Stomach (tissue), 8 donors: ENCODE measurements at regions not wholly inside any gene's neighbourhood (a gene's known extent, or its start where the extent isn't known, plus 50 kb on each side); places are given as distances from the start of the nearest gene placed in this dataset.

ENCODE experiments used
- DNase-seq, 2 donors: peaks; one replicate each; pipeline versions ENCODE4 v3.0.0 to v3.0.0-alpha.2; 2013 to 2019
- H3K27ac ChIP-seq, 5 donors: fragments of 200-600 bp in 4 of 5; sonication (generic) in 4 of 5; one replicate each; pipeline ENCODE4 v1.5.1; 2013 to 2019; ENCODE audit warnings: mild to moderate bottlenecking in 1 of 5, moderate library complexity in 1 of 5
- H3K27me3 ChIP-seq, 3 donors: fragments of 200-600 bp; sonication (generic); one replicate each; pipeline ENCODE4 v1.5.1; 2017 to 2019; ENCODE audit warnings: mixed run types in 1 of 3
- H3K36me3 ChIP-seq, 4 donors: fragments of 200-600 bp; sonication (generic); 1 replicate in 3 of 4; 2 replicates in 1 of 4; pipeline ENCODE4 v1.5.1; 2016 to 2019
- H3K4me1 ChIP-seq, 4 donors: fragments of 200-600 bp; sonication (generic); one replicate each; pipeline ENCODE4 v1.5.1; 2016 to 2019
- H3K4me3 ChIP-seq, 4 donors: fragments of 200-600 bp; sonication (generic) in 3 of 4; one replicate each; pipeline ENCODE4 v1.5.1; 2016 to 2019; ENCODE audit warnings: mild to moderate bottlenecking in 1 of 4
- H3K9me3 ChIP-seq, 4 donors: fragments of 200-600 bp; sonication (generic); one replicate each; pipeline ENCODE4 v1.5.1; 2016 to 2019
- EP300 ChIP-seq: sonication (generic); formaldehyde crosslinking; IDR thresholded peaks from one replicate; pipeline ENCODE4 v1.6.1; 2017; ENCODE audit warnings: antibody characterized with exemption
- POLR2A ChIP-seq, 4 donors: fragments of 450-650 bp; IDR thresholded peaks; one replicate each; pipeline ENCODE4 v1.6.1; 2016; ENCODE audit warnings: antibody characterized with exemption in 4 of 4, control low read depth in 2 of 4, mild to moderate bottlenecking in 1 of 4, moderate library complexity in 1 of 4
- POLR2AphosphoS5 ChIP-seq, 3 donors: sonication (generic); formaldehyde crosslinking; IDR thresholded peaks; one replicate each; pipeline ENCODE4 v1.6.1; 2016; ENCODE audit warnings: antibody characterized with exemption in 3 of 3
- WGBS, 5 donors: extraction: QIAGEN DNeasy Blood & Tissue Kit in 3 of 5; methylation state at CpG; one replicate each; pipeline versions ENCODE4 v1.1.5 to v1.1.7; 2013 to 2018; 5-methylcytosine and 5-hydroxymethylcytosine counted together
- intact Hi-C: fragments of 100-400 bp; cut with DNase I; formaldehyde crosslinking; loops from one replicate; pipeline ENCODE4 v1.15.1; 2023; ENCODE audit warnings: low total_unique reads
- TF ChIP-seq, protein P1 (sequence below), 7 experiments: fragments of 450-650 bp in 4 of 7; fragments of 200-600 bp in 3 of 7; sonication (generic) in 3 of 7; IDR thresholded peaks; one replicate each; pipeline ENCODE4 v1.5.1; 2016 to 2019; ENCODE audit warnings: antibody characterized with exemption in 7 of 7, control low read depth in 2 of 7, mild to moderate bottlenecking in 1 of 7
- donor health status: healthy with polysubstance abuse.
- donor health status: Bipolar disorder and iron deficiency.
- donor health status: healthy.

DNA sequence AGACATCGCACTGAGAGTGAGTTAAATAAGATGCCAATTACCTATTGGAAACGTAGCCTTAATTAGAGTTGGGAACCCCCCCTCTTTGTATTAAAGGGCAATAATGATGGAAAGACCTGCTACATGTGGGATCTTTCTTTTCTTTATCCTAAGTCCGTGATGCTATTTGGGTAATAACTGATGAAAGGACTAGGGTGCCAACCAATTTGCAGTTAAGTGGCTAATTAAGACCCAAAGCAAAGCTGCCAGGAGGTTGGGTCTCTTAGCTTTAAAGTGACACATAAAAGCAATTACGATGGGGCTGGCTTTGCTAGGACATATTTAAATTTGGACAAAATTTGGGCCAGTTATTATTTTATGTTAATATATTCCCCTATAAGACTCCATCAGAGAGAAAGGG, 728.8 kb downstream of the NR2F1-AS1 start:
- H3K4me3 ChIP-seq = no peak overlapping the region
- H3K9me3 ChIP-seq = no peaks in the 10 kb centered on the region
- TF ChIP-seq POLR2A (IDR thresholded peaks at IDR 0.05) = no peak
- TF ChIP-seq, protein P1, sequence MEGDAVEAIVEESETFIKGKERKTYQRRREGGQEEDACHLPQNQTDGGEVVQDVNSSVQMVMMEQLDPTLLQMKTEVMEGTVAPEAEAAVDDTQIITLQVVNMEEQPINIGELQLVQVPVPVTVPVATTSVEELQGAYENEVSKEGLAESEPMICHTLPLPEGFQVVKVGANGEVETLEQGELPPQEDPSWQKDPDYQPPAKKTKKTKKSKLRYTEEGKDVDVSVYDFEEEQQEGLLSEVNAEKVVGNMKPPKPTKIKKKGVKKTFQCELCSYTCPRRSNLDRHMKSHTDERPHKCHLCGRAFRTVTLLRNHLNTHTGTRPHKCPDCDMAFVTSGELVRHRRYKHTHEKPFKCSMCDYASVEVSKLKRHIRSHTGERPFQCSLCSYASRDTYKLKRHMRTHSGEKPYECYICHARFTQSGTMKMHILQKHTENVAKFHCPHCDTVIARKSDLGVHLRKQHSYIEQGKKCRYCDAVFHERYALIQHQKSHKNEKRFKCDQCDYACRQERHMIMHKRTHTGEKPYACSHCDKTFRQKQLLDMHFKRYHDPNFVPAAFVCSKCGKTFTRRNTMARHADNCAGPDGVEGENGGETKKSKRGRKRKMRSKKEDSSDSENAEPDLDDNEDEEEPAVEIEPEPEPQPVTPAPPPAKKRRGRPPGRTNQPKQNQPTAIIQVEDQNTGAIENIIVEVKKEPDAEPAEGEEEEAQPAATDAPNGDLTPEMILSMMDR (IDR thresholded peaks at IDR 0.05) = no peak
- TF ChIP-seq POLR2AphosphoS5 (IDR thresholded peaks at IDR 0.05) = no peak
- no peak for TF ChIP-seq EP300
- no peaks in the 10 kb centered on the region for H3K27me3 ChIP-seq
- intact Hi-C loops = no loop called here
- no peaks in the 10 kb centered on the region for H3K36me3 ChIP-seq
- no peak overlapping the region for H3K27ac ChIP-seq
- 55 to 81% (median 69%) methylated on average over 4 of the region's 4 CpGs for WGBS, 5 donors
- H3K4me1 ChIP-seq = no peaks in the 10 kb centered on the region
- no peak for DNase-seq

DNA sequence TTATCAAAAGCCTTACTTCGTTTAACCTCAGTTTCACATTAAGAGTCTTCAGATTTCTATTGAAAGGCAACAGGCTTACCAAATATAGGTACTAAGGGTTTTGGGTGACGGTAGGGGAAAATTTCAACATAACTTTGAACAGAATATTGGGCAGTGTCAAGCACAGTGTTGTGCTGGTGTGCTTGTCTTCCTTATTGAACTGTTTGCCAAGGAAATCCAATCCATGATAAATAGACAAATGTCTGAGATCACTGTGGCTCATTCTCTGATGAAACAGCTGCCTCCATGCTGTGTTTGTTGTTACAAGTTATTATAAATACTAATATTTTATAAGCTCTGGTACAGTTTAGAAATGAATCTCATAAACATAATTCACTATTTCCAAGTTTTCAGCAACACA, 730.1 kb downstream of the NR2F1-AS1 start:
- no peak for DNase-seq
- WGBS, 5 donors = 50 to 58% (median 51%) methylated on average over 2 of the region's 2 CpGs
- H3K27me3 ChIP-seq = no peaks in the 10 kb centered on the region
- H3K36me3 ChIP-seq = no peaks in the 10 kb centered on the region
- H3K9me3 ChIP-seq = no peaks in the 10 kb centered on the region
- no peak overlapping the region for H3K27ac ChIP-seq
- no peak for TF ChIP-seq EP300
- TF ChIP-seq, protein P1 (IDR thresholded peaks at IDR 0.05) = no peak
- no peak for TF ChIP-seq POLR2AphosphoS5 (IDR thresholded peaks at IDR 0.05)
- TF ChIP-seq POLR2A (IDR thresholded peaks at IDR 0.05) = no peak
- H3K4me3 ChIP-seq = no peak overlapping the region
- intact Hi-C loops = no loop called here
- no peaks in the 10 kb centered on the region for H3K4me1 ChIP-seq

DNA sequence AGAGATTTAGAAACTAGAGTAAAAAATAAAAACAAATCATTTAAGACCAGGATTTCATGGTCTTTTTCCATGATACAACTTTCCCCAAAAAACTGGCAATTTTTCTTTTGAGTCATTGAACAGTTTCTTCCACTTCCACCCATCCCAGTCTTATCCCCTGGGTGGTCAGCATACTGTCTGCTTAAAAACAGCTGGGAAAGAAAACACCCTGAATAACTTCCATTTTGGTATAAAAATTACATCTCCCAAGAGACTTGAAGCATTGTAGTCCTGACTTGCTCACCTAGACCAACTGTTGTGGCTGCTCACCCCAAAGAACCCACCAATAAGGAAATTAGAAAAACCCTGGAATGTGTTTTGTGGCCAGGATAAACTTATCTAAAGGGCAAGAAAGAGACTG, 731.3 kb downstream of the NR2F1-AS1 start:
- TF ChIP-seq EP300 = no peak
- no peak for TF ChIP-seq POLR2A (IDR thresholded peaks at IDR 0.05)
- TF ChIP-seq POLR2AphosphoS5 (IDR thresholded peaks at IDR 0.05) = no peak
- TF ChIP-seq, protein P1 (IDR thresholded peaks at IDR 0.05) = no peak
- peak in 1 of 2 donors; percentile 17 for DNase-seq
- Histone ChIP-seq H3K27me3 (no peaks in the 10 kb centered on the region), H3K36me3 (no peaks in the 10 kb centered on the region), H3K4me1 (no peaks in the 10 kb centered on the region), H3K27ac (peak overlapping the region in 1 of 5 donors; percentile 26), H3K4me3 (no peak overlapping the region), H3K9me3 (no peaks in the 10 kb centered on the region)
- intact Hi-C loops = no loop called here

DNA sequence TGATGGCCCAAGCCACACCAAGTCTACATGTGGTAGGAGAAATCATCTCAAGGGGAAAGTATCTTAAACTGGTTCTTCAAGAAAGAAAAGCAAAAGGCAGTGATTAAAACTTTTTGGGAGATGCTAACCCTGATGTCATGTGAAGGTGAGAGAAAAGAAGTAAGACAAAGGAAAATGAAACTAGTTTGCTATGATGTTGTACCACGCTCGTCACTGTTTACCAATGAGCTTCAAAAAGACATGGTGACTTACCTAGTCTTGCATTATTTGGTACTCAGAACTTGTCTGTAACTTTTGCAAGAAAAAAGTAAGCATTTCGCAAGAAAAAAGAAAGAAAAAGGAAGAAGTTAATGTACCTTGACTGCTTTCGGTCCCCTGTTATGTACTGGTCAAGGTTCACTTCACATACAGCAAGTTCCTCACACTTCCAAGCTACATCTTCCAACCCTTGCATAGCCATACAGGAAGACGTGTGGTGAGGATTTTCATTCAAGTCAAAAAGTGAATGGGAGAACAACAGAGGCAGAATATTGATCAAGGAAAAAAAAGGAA, 739.3 kb downstream of the NR2F1-AS1 start:
- no peaks in the 10 kb centered on the region for H3K9me3 ChIP-seq
- no peak for DNase-seq
- intact Hi-C loops = no loop called here
- no peaks in the 10 kb centered on the region for H3K27me3 ChIP-seq
- no peaks in the 10 kb centered on the region for H3K36me3 ChIP-seq
- no peaks in the 10 kb centered on the region for H3K4me1 ChIP-seq
- H3K4me3 ChIP-seq = no peak overlapping the region
- TF ChIP-seq POLR2A (IDR thresholded peaks at IDR 0.05) = no peak
- no peak for TF ChIP-seq POLR2AphosphoS5 (IDR thresholded peaks at IDR 0.05)
- TF ChIP-seq, protein P1 (IDR thresholded peaks at IDR 0.05) = no peak
- TF ChIP-seq EP300 = no peak
- H3K27ac ChIP-seq = no peak overlapping the region
- 83 to 92% (median 88%) methylated on average over 5 of the region's 5 CpGs for WGBS, 5 donors
